ENCODE measurements at regions not wholly inside any gene's neighbourhood (a gene's known extent, or its start where the extent isn't known, plus 50 kb on each side); places are given as distances from the start of the nearest gene placed in this dataset.
"Not testable (repeated sequence)": the region's sequence is repeated elsewhere in the genome, so short reads cannot be mapped to it uniquely, and the experiment has no call there.

DNA sequence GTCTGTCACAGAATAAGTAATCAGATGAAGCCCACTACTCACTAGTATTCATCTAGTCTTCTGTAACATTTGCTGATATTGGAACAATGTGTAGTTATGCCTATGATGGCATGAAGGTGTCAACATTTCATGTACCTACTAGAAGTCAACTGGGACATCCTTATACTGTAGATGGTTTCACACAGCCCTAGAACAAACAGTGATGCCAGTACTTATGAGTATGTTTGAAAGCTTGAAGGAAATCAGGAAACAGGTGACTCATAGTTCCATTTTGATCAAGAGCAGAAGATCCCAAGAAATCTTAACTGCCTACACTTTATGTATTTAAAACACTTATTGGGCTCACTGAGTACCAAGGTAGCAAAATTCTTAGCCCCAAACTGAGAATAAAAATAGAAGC lies 1519.6 kb downstream of the REEP3 start:
- DNase-seq (ENCODE audit: low spot score), result no peak

DNA sequence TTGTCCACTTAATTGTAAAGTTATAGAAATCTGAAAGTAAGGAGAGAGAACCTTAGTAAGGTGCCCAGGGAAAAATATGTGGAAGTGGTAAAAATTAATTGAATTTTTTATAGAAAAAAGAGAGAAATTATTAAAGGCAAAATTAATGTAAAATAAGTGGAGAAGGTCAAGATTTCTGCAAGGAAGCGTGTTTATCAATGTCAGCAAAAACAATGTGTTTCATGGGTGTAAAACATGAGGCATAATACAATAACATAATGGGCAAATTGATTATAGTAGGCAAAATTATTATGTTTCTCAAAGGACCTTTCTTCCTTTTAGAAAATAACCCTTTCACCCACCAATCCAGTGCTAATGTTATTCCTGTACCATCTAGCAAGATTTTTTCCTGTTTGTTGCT lies 1520.1 kb downstream of the REEP3 start:
- no peak for DNase-seq (ENCODE audit: low spot score)

DNA sequence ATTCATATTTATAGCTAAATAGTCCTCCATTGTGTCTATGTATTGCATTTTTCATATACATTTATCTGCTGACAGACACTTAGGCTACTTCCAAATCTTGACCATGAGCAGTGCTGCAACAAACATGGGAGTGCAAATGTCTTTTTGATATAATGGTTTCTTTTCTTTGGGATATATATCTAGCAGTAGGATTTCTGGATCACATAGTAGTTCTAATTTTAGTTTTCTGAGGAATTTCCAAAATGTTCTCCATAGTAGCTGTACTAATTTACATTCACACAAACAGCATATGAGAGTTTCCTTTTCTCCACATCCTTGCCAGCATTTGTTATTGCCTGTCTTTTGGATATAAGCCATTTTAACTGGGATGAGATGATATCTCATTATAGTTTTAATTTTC lies 1521.3 kb downstream of the REEP3 start:
- DNase-seq (ENCODE audit: low spot score), result no peak

DNA sequence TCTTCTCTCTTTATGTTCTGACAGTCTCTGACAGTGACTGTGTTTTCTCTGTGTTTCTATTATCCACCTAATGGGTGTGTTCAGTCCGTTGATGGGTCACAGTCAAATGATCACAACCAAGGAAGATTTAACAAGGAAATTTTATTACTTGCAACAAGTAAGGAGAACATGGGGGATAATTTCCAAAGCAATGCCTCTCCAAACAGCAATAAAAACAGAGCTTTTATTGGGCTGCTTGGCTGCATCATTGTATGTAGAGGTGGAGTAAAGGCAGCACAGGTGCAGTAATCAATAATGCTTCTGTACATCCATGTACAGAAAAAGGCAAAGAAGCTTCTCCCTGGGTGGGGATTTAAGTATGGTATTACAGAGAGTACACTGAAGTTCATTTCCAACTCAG lies 1525.6 kb downstream of the REEP3 start:
- DNase-seq (ENCODE audit: low spot score), result no peak

DNA sequence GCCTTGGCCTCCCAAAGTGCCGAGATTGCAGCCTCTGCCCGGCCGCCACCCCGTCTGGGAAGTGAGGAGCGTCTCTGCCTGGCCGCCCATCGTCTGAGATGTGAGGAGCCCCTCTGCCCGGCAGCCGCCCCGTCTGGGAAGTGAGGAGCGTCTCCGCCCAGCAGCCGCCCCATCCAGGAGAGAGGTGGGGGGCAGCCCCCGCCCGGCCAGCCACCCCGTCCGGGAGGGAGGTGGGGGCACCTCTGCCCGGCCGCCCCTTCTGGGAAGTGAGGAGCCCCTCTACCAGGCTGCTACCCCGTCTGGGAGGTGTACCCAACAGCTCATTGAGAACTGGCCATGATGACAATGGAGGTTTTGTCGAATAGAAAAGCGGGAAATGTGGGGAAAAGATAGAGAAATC lies 1530.9 kb downstream of the REEP3 start:
- DNase-seq (ENCODE audit: low spot score), result not testable (repeated sequence)

DNA sequence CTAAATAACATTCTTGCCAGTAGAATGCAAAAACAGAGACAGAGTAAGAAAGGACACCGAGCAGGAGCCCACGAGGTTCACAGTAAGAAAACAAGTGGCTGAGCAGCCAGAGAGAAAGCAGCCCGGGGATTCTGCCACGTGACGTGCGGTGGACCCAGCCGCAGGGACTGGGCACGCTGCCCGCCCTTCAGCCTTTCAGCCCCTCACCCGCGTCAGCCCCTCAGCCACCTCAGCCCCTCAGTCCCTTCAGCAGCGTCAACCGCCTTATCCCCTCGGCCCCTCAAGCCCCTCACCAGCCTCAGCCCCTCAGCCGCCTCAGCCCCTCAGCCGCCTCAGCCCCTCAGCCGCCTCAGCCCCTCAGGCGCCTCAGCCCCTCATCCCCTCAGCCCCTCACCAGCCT lies 1532.2 kb downstream of the REEP3 start:
- DNase-seq (ENCODE audit: low spot score), result not testable (repeated sequence)

DNA sequence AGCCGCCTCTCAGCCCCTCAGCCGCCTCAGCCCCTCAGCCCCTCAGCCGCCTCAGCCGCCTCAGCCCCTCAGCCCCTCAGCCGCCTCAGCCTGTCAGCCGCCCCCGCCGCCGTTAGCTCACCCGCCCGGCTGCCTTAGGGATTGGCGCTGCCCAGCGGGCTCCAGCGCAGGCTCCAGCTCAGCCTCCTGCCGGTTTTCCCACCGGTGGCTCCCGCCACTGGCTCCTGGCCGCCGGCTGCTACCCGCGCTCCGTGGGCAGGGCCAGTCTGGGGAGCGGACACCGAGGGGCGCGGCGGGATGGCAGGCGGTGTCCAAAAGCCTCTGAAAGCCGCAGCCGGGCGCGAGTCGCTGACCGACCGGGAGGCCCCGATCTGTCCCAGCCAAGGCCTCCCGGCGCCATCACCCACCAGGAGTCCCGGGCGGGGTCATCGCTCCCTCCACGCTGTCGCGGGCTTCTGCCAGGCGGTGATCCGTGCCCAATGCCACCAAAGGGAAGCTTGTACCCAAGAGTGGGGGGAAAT lies 1532.7 kb downstream of the REEP3 start:
- DNase-seq (ENCODE audit: low spot score), result not testable (repeated sequence)

DNA sequence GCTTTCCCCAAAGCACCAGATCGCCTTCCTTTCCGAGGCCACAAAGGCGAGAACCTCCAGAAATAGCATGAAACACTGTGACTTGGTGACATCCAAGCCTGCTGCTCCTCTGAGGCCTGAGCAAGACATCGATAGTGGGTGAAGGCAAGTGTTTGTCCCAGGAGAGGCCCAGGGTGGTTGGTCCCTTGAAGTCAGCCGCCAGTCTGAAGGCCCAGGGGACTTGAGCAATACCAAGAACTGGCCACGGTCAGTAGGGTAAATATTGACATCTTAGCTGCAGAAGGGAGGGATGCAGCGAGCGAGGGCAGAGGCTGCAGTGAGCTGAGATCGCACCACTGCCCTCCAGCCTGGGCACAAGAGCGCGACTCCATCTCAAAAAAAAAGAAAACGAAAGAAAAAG lies 1533.5 kb downstream of the REEP3 start:
- not testable (repeated sequence) for DNase-seq (ENCODE audit: low spot score)

DNA sequence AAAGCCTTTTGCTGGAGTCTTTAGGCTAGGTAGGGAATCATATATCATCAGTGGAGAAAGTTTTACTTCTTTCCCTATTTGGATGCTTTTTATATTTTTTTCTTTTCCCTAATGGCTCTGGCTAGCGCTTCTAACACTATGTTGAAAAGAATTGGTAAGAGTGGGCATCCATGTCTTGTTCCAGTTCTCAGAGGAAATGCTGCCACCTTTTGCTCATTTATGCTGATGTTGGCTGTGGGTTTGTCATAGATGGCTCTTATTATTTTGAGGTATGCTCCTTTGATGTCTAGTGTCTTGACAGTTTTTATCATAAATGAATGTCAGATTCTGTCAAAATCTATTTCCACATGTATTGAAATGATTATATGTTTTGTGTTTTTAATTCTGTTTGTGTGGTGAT lies 1544.1 kb downstream of the REEP3 start:
- DNase-seq (ENCODE audit: low spot score), result no peak

DNA sequence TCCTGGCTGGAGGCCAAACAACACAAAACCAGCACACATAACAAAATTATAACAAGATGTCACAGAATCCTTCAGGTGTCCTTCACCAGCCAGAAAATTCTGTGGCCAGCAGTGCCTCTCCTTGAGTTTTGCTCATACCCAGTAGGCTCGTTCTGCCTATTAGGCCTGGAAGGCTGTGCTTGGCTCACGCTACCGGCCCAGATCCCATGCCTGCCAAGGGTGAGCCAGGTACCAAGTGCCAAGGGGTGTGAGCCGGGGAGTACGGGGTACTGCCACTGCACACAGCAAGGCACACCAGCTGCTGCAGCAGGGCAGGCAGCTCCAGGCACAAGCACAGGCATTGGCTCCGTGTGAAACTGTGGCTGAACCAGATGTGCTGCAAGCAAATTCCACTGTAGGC lies 1562.0 kb downstream of the REEP3 start:
- DNase-seq (ENCODE audit: low spot score), result no peak

DNA sequence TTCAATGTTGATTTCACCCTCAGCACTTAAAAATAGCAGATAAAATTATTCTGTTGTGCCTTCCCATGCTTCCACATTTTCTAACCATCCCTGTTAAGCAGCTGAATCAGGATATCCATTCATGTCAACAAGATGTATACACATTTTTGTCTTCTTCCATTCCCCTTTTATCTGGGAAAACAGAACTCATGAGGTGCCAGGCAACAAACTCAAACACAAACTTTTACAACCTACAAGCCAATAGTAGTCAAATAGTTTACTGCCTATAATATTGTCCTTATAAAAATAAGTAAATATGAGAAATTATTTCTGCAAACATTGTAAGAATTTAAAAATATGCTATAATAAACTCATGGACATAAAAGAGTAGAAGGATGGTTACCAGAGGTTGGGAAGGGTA lies 1569.8 kb downstream of the REEP3 start:
- DNase-seq (ENCODE audit: low spot score), result no peak

DNA sequence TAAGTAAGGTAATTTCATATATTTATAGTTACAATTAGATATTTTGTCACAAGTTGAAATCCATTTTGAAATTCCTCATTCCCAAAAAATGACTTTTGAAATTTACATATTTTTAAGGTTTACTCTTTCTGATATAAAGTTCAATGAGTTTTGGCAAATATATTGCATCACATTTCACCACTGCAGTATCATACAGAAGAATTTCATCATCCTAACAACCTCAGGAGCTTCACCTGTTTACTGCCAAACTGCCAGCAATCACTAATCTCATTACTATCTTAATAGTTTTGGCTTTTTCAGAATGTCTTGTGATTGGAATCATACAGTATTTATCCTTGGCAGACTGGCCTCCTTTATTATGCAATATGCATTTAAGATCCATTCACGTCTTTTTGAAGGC lies 1578.9 kb downstream of the REEP3 start:
- DNase-seq (ENCODE audit: low spot score), result no peak

DNA sequence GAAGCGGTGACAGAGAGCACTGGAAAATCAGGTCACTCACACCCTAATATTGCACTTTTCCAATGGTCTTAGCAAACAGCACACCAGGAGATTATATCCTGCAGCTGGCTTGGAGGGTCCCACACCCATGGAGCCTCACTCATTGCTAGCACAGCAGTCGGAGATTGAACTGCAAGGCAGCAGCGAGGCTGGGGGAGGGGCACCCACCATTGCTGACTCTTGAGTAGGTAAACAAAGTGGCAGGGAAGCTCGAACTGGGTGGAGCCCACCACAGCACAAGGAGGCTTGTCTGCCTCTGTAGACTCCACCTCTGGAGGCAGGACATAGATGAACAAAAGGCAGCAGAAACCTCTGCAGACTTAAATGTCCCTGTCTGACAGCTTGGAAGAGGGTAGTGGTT lies 1579.7 kb downstream of the REEP3 start:
- not testable (repeated sequence) for DNase-seq (ENCODE audit: low spot score)

DNA sequence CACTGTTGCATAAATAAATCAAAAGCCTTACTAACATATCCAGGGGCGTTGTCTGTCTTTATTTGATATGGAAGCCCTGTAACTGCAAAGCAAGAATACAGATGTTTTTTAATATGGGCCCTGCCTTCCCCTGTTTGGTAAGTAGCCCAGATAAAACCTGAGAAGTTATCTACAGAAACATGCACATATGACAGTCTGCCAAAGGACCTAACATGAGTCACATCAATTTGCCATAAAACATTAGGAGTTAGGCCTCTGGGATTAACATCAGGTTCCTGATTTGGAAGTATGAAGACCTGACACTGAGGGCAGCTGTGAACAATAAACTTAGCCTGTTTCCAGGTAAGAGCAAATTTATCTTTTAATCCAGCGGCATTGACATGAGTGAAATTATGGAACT lies 1588.8 kb downstream of the REEP3 start:
- DNase-seq (ENCODE audit: low spot score), result no peak

DNA sequence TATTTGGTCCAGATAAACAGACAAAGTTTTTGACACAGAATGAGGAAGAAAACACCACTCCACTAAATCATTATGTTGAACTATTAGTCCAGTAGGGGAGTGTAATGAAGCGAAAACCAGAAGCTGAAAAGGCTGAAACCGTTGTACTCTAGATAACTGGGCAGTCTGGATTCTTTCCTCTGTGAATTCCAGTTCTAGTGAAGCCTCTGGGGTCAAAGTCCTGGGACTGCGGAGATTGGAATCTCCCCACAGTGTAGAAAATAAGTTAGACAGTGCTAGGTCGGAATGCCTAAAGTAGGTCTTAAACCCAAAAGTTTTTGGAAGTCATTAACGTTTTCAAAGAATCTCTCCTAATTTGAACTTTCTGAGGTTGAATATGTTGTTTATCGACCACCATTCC lies 1589.9 kb downstream of the REEP3 start:
- DNase-seq (ENCODE audit: low spot score), result not testable (repeated sequence)

DNA sequence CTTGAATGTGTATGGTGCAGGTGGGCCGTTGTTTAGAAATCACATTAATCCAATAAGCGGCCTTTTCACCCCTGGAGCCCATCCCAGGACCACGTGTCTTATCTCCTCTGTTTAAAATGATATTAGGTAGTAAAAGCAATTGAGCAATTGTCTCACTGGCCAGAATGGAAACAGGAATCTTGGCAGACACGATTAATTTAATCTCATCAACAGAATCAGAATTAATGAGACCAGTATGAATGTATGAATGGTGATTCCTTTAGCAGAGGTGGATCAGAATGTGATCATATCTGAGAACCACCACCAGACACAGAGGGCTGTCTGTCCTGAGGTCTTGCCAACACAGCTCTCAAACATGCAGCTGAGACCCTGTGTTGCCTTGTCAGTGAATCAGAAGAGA lies 1591.4 kb downstream of the REEP3 start:
- no peak for DNase-seq (ENCODE audit: low spot score)

DNA sequence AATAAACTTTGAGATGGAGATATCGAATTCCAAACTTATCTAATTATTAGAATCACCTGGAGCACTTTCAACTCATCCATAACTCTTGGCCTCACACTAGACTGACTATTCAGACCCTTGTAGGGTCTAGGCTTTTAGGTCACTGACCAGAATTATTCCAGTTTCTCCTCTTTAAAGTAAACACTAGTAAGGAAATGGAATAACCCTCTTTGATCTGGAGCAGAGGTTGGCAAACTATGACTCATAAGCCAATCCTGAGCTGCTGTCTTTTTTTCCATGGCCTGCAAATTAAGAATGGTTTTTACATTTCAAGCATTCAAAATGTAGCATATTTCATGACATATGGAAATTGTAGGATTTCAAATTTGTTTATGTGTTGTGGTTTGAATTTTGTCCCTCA lies 1601.9 kb downstream of the REEP3 start:
- DNase-seq (ENCODE audit: low spot score), result no peak

DNA sequence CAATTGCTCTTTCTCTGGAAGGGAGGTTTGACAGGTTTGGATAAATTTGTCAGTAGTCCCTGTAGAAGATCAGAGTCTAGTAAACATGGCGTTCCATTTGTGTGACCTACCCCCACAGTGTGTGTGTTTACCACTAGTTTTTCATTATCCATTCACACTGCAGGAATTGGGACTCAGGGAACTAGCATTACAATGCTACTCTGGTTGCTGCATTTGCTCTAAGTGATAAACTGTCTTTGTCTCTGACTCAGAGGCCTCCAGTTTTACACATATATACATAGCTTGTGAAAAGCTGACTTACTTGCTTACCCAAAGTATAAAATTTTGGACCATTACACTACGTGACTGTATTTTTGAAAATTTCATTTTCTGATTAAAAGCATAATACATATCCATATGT lies 1604.0 kb downstream of the REEP3 start:
- no peak for DNase-seq (ENCODE audit: low spot score)

DNA sequence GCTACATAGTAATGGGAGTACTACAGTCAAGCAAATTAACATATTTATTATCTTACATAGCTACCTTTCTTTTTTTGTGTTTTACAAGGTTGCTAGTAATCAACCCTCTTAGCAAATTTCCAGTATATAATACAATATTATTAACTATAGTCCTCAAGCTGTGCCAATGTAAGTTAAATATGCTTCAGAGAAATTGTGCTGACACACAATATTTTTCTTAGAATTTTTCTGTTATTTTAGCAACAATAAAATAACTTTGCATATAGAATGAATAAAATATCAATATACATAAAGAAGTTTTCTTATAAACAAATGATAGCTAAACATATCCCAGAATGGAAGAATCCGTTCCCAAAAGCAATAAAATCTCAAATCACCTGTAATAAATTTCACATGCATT lies 1605.1 kb downstream of the REEP3 start:
- no peak for DNase-seq (ENCODE audit: low spot score)

DNA sequence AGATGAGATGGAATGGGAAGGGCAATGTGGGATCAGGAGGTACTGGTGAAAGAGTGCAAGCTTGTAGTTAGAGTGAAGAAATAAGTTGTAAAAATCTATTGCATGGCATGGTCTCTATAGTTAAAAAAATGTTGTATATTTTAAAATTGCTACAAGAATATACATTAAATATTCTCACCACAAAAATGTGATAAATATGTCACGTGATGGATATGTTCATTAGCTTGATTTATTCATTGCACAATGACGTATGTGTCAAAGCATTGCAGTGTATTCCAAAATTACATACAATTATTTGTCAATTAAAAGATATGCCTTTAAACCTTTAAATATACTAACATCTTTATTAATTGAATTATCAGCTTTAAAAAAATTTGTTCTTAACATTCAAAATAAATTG lies 1607.1 kb downstream of the REEP3 start:
- DNase-seq (ENCODE audit: low spot score), result no peak

DNA sequence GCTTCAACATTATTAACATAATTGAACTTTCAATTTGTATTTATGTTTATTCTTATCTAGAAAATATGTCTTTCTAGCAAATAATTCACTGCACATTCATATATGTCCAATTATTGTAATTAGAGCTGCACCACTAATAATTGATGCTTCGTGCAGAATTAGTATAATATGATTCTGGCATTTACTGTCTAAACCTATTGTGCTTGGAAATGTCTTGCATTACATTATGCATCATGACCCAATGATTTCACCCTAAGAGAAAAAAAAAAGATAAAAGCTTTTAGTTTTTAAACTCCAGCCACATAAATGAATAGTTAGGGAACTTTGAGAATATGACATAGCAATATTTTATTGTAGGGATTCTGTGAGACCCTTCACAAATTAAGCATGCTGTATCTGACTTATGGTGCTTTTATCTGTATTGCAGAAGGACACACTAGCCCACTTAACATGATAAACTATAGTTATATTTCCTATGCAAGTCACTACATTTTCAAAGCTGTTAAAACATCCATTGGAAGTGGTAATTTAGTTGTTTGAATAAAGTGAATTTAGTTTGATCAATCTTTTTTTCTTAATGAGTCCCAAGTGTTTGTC lies 1609.1 kb downstream of the REEP3 start:
- DNase-seq (ENCODE audit: low spot score), result no peak

DNA sequence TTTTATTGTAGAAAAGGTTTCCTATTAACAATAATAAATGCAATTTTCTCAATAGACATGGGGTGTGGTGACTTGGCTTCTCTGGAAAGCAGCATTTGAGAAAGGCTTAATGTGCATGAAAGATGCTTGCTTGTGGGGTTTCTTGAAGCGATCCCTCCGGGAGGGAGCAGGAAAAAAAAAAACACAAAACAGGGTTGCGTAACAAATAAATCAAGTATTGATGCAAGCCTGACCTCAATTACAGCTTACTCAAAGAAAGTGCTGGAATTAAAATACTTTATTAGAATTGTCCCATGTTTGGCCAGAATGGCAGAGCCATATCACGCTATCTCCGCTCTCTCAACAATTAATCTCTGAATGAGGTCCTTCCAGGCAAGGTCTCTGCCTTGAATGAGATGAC lies 1612.5 kb downstream of the REEP3 start:
- no peak for DNase-seq (ENCODE audit: low spot score)

DNA sequence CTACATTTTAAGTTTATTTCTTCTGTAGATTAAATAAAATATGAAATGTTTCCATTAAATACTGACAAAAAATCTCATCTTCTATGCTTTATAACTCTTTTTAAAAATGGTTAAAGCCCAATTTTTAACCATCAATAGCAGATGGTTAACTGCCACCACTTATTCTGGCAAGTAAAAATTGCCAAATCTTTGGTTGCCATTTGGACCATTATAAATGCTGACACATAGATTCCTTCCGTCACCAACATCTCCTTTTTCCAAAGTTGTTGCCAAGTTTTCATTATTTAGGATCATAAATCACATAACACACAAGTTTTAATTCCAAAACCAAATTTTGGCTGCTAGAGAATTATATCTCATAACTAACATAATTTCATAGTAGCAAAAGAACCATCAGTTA lies 1614.3 kb downstream of the REEP3 start:
- no peak for DNase-seq (ENCODE audit: low spot score)

DNA sequence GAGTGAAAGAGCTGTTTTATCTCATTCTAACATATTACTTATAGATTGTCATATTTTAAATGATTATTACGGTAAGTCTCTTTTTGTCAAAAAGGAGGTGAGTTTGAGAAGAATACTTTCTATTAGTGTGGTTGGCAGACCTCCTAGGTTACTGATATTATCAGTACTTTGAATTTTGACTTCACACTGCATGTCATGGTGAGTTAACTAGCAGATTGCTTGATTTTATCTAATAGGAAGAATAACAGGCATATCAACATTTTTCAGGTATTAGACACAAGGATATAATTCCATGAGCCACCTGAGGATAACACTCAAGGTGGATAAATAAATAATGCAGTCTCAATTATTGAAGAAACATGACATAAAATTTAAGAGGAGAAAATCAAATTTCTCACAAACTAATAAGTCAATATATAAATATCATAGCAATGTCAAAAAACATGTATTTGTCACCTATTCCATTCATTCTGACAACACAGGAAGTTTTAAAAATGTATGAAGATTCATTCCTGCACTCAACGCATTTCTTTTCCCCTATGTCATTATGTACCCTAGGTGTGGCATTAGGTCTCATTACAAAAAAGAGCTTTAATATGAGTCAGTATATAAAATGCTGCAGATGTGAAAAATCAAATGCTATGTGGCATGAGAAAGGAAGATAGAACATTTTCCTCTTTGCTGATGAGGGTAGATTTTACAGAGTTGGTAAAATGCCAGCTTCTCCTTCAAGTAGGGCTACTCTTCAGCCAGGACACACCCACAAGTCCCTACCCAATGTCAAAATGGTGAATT lies 1621.6 kb downstream of the REEP3 start:
- DNase-seq (ENCODE audit: low spot score), result no peak
